NB4 (cell line): ENCODE measurements at regions not wholly inside any gene's neighbourhood (a gene's known extent, or its start where the extent isn't known, plus 50 kb on each side); places are given as distances from the start of the nearest gene placed in this dataset.

Experiments
- DNase-seq: peaks from one replicate; pipeline ENCODE4 v3.0.0; 2010; ENCODE audit warnings: low read depth
- H3K4me3 ChIP-seq: one replicate; pipeline ENCODE4 v1.5.1; 2011; ENCODE audit warnings: mild to moderate bottlenecking, low read depth, low read length, moderate library complexity
- CTCF ChIP-seq: IDR thresholded peaks from one replicate; pipeline ENCODE4 v1.5.1; 2012; ENCODE audit warnings: low read depth, low read length
- MAX ChIP-seq: IDR thresholded peaks from 2 replicates; pipeline ENCODE4 v1.6.1; 2011; ENCODE audit warnings: low read depth, low read length
- MYC ChIP-seq: IDR thresholded peaks from 2 replicates; pipeline ENCODE4 v1.6.1; 2011; ENCODE audit warnings: low read depth, low read length
- POLR2A ChIP-seq: IDR thresholded peaks from 2 replicates; pipeline ENCODE4 v1.6.1; 2011; ENCODE audit warnings: mild to moderate bottlenecking; ENCODE audit not compliant: insufficient read length; ENCODE audit errors: extremely low read depth

- DNase-seq = no peak
- TF ChIP-seq CTCF = no peak
- TF ChIP-seq MAX = no peak
- TF ChIP-seq POLR2A = no peak
- TF ChIP-seq MYC = no peak
- no peak overlapping the region for H3K4me3 ChIP-seq
Observed at GRCh38 chr2:18384242-18384641, 176.2 kb downstream of the RDH14 start.

- no peak for TF ChIP-seq MAX
- no peak for TF ChIP-seq POLR2A
- TF ChIP-seq CTCF = no peak
Observed at GRCh38 chr2:18381386-18381785, 179.1 kb downstream of the RDH14 start.

GRCh38 chr2:18380321-18380720 is 180.1 kb downstream of the RDH14 start:
- H3K4me3 ChIP-seq = no peak overlapping the region
- DNase-seq = peak; percentile 31
- TF ChIP-seq POLR2A (no peak), MYC (no peak), MAX (no peak), CTCF (no peak)

More at GRCh38 chr2:18381386-18381785, 179.1 kb downstream of the RDH14 start:
- DNase-seq = no peak
- no peak overlapping the region for H3K4me3 ChIP-seq

GRCh38 chr2:18379870-18380269 is 180.6 kb downstream of the RDH14 start:
- H3K4me3 ChIP-seq = no peak overlapping the region
- peak; percentile 16 for DNase-seq
- TF ChIP-seq POLR2A = no peak
- no peak for TF ChIP-seq CTCF
- TF ChIP-seq MAX = no peak
- no peak for TF ChIP-seq MYC

GRCh38 chr2:18378020-18378653 is 182.3 kb downstream of the RDH14 start:
- no peak overlapping the region for H3K4me3 ChIP-seq
- DNase-seq = peak; percentile 46
- TF ChIP-seq MAX = no peak
- no peak for TF ChIP-seq MYC
- no peak for TF ChIP-seq POLR2A
- peak; percentile 79 for TF ChIP-seq CTCF

- DNase-seq = no peak
- TF ChIP-seq POLR2A = no peak
- TF ChIP-seq MYC = no peak
- TF ChIP-seq MAX = no peak
- no peak for TF ChIP-seq CTCF
- no peak overlapping the region for H3K4me3 ChIP-seq
Observed at GRCh38 chr2:18376936-18377335, 183.5 kb downstream of the RDH14 start.
